Muscle layer of colon (tissue), 2 donors: ENCODE measurements at regions not wholly inside any gene's neighbourhood (a gene's known extent, or its start where the extent isn't known, plus 50 kb on each side); places are given as distances from the start of the nearest gene placed in this dataset.
"Not testable (repeated sequence)": the region's sequence is repeated elsewhere in the genome, so short reads cannot be mapped to it uniquely, and the experiment has no call there.

Experiments used
- H3K27ac ChIP-seq: one replicate; pipeline ENCODE4 v1.7.0; 2013; ENCODE audit warnings: low read depth, mild to moderate bottlenecking, low read length, moderate library complexity
- H3K27me3 ChIP-seq, 2 donors: one replicate each; pipeline ENCODE4 v1.7.0; 2013; ENCODE audit warnings: low read length in 2 of 2, mild to moderate bottlenecking in 2 of 2; ENCODE audit not compliant: insufficient read depth in 2 of 2, control insufficient read depth in 1 of 2
- H3K36me3 ChIP-seq: one replicate; pipeline ENCODE4 v1.7.0; 2013; ENCODE audit warnings: mild to moderate bottlenecking, low read length; ENCODE audit not compliant: insufficient read depth
- H3K4me1 ChIP-seq: one replicate; pipeline ENCODE4 v1.7.0; 2013; ENCODE audit warnings: mild to moderate bottlenecking, low read length; ENCODE audit not compliant: insufficient read depth
- H3K4me3 ChIP-seq, 2 donors: one replicate each; pipeline ENCODE4 v1.7.0; 2013; ENCODE audit warnings: low read length in 2 of 2, low read depth in 1 of 2, mild to moderate bottlenecking in 1 of 2, moderate library complexity in 1 of 2
- H3K9ac ChIP-seq: one replicate; pipeline ENCODE4 v1.7.0; 2013; ENCODE audit warnings: low read length
- H3K9me3 ChIP-seq: one replicate; pipeline ENCODE4 v1.7.0; 2013; ENCODE audit warnings: mild to moderate bottlenecking, low read length
- donor health status: abdominal sarcoma.
- donor health status: Adenocarcinoma of cecum.

- Histone ChIP-seq H3K36me3 (no peaks in the 10 kb centered on the region), H3K4me1 (no peaks in the 10 kb centered on the region), H3K9ac (no peak overlapping the region), H3K27me3 (no peaks in the 10 kb centered on the region), H3K9me3 (no peaks in the 10 kb centered on the region), H3K4me3 (no peak overlapping the region), H3K27ac (no peak overlapping the region)
These were observed 1048.1 kb downstream of the ROBO2 start for GRCh38 chr3:78088006-78088405.

- Histone ChIP-seq H3K27me3 (no peaks in the 10 kb centered on the region), H3K9ac (no peak overlapping the region), H3K27ac (no peak overlapping the region), H3K4me1 (no peaks in the 10 kb centered on the region), H3K4me3 (no peak overlapping the region), H3K36me3 (no peaks in the 10 kb centered on the region), H3K9me3 (no peaks in the 10 kb centered on the region)
These were observed 1050.5 kb downstream of the ROBO2 start for GRCh38 chr3:78090382-78090781.

- no peak overlapping the region for H3K4me3 ChIP-seq
- H3K36me3 ChIP-seq = no peaks in the 10 kb centered on the region
- no peaks in the 10 kb centered on the region for H3K4me1 ChIP-seq
- H3K9ac ChIP-seq = no peak overlapping the region
- no peaks in the 10 kb centered on the region for H3K27me3 ChIP-seq
- H3K27ac ChIP-seq = no peak overlapping the region
- no peaks in the 10 kb centered on the region for H3K9me3 ChIP-seq
These were observed 1051.7 kb downstream of the ROBO2 start for GRCh38 chr3:78091478-78092119.

GRCh38 chr3:78092574-78092973 is 1052.7 kb downstream of the ROBO2 start:
- not testable (repeated sequence) for H3K9me3 ChIP-seq, H3K27ac ChIP-seq, H3K4me1 ChIP-seq, H3K27me3 ChIP-seq, H3K36me3 ChIP-seq, H3K9ac ChIP-seq, H3K4me3 ChIP-seq

- no peaks in the 10 kb centered on the region for H3K36me3 ChIP-seq
- peaks cover 10% of the 10 kb centered on the region for H3K4me1 ChIP-seq
- H3K9me3 ChIP-seq = no peaks in the 10 kb centered on the region
- H3K4me3 ChIP-seq = no peak overlapping the region
- no peaks in the 10 kb centered on the region for H3K27me3 ChIP-seq
- no peak overlapping the region for H3K9ac ChIP-seq
- H3K27ac ChIP-seq = no peak overlapping the region
These were observed 1056.8 kb downstream of the ROBO2 start for GRCh38 chr3:78096488-78097255.

- Histone ChIP-seq H3K9me3 (no peaks in the 10 kb centered on the region), H3K27me3 (no peaks in the 10 kb centered on the region), H3K4me3 (no peak overlapping the region), H3K27ac (no peak overlapping the region), H3K4me1 (peaks cover 10% of the 10 kb centered on the region), H3K9ac (no peak overlapping the region), H3K36me3 (no peaks in the 10 kb centered on the region)
These were observed 1058.5 kb downstream of the ROBO2 start for GRCh38 chr3:78098367-78098766.

- Histone ChIP-seq H3K36me3 (no peaks in the 10 kb centered on the region), H3K4me3 (no peak overlapping the region), H3K9ac (no peak overlapping the region), H3K4me1 (peaks cover 10% of the 10 kb centered on the region), H3K27ac (no peak overlapping the region), H3K27me3 (no peaks in the 10 kb centered on the region), H3K9me3 (no peaks in the 10 kb centered on the region)
These were observed 1061.5 kb downstream of the ROBO2 start for GRCh38 chr3:78101384-78101783.

- H3K9ac ChIP-seq, H3K27me3 ChIP-seq, H3K9me3 ChIP-seq, H3K4me1 ChIP-seq, H3K4me3 ChIP-seq, H3K27ac ChIP-seq, H3K36me3 ChIP-seq: not testable (repeated sequence)
These were observed 1068.5 kb downstream of the ROBO2 start for GRCh38 chr3:78108269-78108961.

- no peaks in the 10 kb centered on the region for H3K36me3 ChIP-seq
- H3K27me3 ChIP-seq = no peaks in the 10 kb centered on the region
- H3K9ac ChIP-seq = no peak overlapping the region
- no peak overlapping the region for H3K27ac ChIP-seq
- no peaks in the 10 kb centered on the region for H3K9me3 ChIP-seq
- peaks cover 8% of the 10 kb centered on the region for H3K4me1 ChIP-seq
- no peak overlapping the region for H3K4me3 ChIP-seq
These were observed 1072.6 kb downstream of the ROBO2 start for GRCh38 chr3:78112291-78113010.

GRCh38 chr3:78115983-78116382 is 1076.1 kb downstream of the ROBO2 start:
- Histone ChIP-seq H3K27ac (no peak overlapping the region), H3K4me1 (peaks cover 6% of the 10 kb centered on the region), H3K9me3 (no peaks in the 10 kb centered on the region), H3K27me3 (no peaks in the 10 kb centered on the region), H3K36me3 (no peaks in the 10 kb centered on the region), H3K9ac (no peak overlapping the region), H3K4me3 (no peak overlapping the region)

- no peaks in the 10 kb centered on the region for H3K36me3 ChIP-seq
- no peaks in the 10 kb centered on the region for H3K4me1 ChIP-seq
- no peaks in the 10 kb centered on the region for H3K27me3 ChIP-seq
- H3K4me3 ChIP-seq = no peak overlapping the region
- H3K9ac ChIP-seq = no peak overlapping the region
- no peaks in the 10 kb centered on the region for H3K9me3 ChIP-seq
- no peak overlapping the region for H3K27ac ChIP-seq
These were observed 1077.0 kb downstream of the ROBO2 start for GRCh38 chr3:78116874-78117273.
